Brain microvascular endothelial cell (primary cell): ENCODE measurements at regions not wholly inside any gene's neighbourhood (a gene's known extent, or its start where the extent isn't known, plus 50 kb on each side); places are given as distances from the start of the nearest gene placed in this dataset.

Experiments
- DNase-seq: peaks from one replicate; pipeline ENCODE4 v3.0.0-alpha.2; 2020
- H3K27ac ChIP-seq: fragments of 250-450 bp; sonication (Bioruptor Pico); 2 replicates; pipeline ENCODE4 v1.5.1; 2020; ENCODE audit warnings: mild to moderate bottlenecking, moderate library complexity
- H3K27me3 ChIP-seq: fragments of 250-450 bp; sonication (Bioruptor Pico); replicated peaks from 2 replicates; pipeline ENCODE4 v1.5.1; 2020; ENCODE audit warnings: mild to moderate bottlenecking
- H3K36me3 ChIP-seq: fragments of 250-450 bp; sonication (Bioruptor Pico); replicated peaks from 2 replicates; pipeline ENCODE4 v1.5.1; 2020; ENCODE audit warnings: mild to moderate bottlenecking
- H3K4me3 ChIP-seq: 2 replicates; pipeline ENCODE4 v1.5.1; 2011; ENCODE audit warnings: low read depth, mild to moderate bottlenecking, control low read depth, low read length, moderate library complexity
- CTCF ChIP-seq: IDR thresholded peaks from 2 replicates; pipeline ENCODE4 v1.5.1; 2011; ENCODE audit warnings: low read depth, mild to moderate bottlenecking, moderate library complexity, low read length, control low read depth, inconsistent platforms; ENCODE audit errors: missing control alignments
- in situ Hi-C: cut with HindIII; loops from 2 replicates; pipeline ENCODE4 v1.10.0; 2017; ENCODE audit warnings: low sequenced_read_pairs, low pct_ligation_motif_present

- H3K27me3 ChIP-seq: no peaks in the 10 kb centered on the region
- H3K36me3 ChIP-seq: no peaks in the 10 kb centered on the region
- DNase-seq: no peak
- TF ChIP-seq CTCF: no peak
- in situ Hi-C loops: no loop called here
- H3K4me3 ChIP-seq: no peak overlapping the region
- H3K27ac ChIP-seq: peak overlapping the region; percentile 42
These were observed 131.1 kb downstream of the TBXT start for GRCh38 chr6:166036316-166037095.

DNA sequence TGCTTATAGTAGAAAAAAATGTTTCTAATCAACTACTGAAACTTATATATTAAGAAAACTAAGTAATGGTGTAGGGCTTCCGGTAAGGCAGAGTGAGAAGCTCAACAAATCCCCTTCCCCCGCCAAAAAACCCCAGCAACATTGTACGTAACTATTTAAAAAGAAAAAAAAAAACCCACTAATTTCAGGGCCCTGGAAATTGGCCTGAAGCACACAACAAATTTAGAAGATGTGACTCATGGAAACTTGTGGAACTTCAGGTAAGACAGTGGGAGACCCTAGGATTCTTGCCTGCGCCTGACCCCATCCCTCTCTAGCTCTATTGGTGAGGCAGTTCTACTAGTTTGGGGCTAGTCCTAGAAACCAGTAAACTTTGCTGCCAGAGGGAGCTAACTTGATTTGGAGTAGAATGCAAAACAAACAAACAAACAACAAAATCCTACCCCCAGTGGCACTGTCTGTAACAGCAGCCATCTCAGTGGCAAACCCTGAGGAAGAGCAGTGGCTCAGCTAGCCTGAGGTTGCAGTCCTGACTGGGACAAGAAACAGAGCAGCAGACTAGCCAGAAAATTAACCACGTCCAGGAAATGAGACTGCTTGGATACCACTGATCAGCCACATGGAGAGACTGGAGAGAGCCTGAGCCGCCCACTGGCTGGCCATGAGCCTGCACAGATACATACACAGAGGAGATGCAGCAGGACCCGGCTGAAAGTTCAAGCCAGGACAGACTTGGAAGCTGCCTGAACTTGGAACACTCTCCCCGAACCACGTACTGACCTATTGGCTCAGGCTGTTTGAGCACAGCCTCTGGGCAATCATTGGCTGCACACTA, 135.1 kb downstream of the TBXT start:
- peak; percentile 60 for TF ChIP-seq CTCF
- DNase-seq: peak; percentile 93
- H3K36me3 ChIP-seq: no peaks in the 10 kb centered on the region
- H3K27me3 ChIP-seq: no peaks in the 10 kb centered on the region
- in situ Hi-C loops: no loop called here
- peak overlapping the region; percentile 68 for H3K27ac ChIP-seq
- H3K4me3 ChIP-seq: no peak overlapping the region

GRCh38 chr6:166031275-166031674, 136.4 kb downstream of the TBXT start:
- no peak for DNase-seq
- H3K27ac ChIP-seq: no peak overlapping the region
- H3K4me3 ChIP-seq: no peak overlapping the region
- in situ Hi-C loops: no loop called here
- no peaks in the 10 kb centered on the region for H3K27me3 ChIP-seq
- H3K36me3 ChIP-seq: no peaks in the 10 kb centered on the region
- no peak for TF ChIP-seq CTCF

DNA sequence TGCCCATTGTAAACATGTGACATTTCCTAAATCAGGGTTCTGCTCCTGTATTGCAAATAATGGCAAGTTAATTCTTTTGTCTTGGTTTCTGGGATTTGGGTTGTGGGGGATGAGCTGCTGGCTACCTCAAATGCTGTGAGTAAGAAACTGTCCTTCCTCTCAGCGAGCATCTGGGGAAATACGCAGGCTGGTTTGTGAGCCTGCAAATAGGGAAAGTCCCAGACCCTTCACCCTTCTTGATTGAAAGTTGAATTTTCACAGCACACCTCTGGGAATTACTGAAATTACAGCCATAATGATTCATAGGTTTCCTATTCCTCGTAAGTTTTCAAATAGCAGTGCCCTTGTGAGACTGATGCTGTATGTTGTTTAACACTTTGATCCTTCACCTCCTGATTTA, 138.1 kb downstream of the TBXT start:
- Histone ChIP-seq H3K36me3 (no peaks in the 10 kb centered on the region), H3K4me3 (no peak overlapping the region), H3K27me3 (no peaks in the 10 kb centered on the region), H3K27ac (peak overlapping the region; percentile 27)
- in situ Hi-C loops: no loop called here
- no peak for DNase-seq
- no peak for TF ChIP-seq CTCF

DNA sequence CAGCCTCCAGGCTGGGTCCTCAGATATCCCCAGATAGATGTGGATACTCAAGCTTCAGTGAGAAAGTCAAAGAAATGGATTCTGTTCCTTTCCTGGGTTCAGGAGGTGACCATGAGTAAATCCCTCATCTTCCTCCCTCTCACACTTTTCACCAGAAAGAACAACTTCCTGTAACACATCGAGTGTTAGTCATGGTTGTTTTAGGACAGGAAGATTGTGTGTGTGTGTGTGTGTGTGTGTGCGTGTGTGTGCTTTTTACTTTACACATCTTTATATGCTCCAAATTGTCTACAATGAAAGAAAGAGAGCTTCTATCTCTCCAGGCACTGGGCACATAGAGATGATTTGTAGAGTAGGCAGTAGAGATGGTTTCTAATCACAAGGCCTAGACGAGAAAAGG, 139.9 kb downstream of the TBXT start:
- Histone ChIP-seq H3K27ac (peak overlapping the region; percentile 48), H3K36me3 (no peaks in the 10 kb centered on the region), H3K27me3 (no peaks in the 10 kb centered on the region), H3K4me3 (no peak overlapping the region)
- TF ChIP-seq CTCF: no peak
- in situ Hi-C loops: no loop called here
- DNase-seq: peak; percentile 74
